ENCODE measurements at regions not wholly inside any gene's neighbourhood (a gene's known extent, or its start where the extent isn't known, plus 50 kb on each side); places are given as distances from the start of the nearest gene placed in this dataset.

DNA sequence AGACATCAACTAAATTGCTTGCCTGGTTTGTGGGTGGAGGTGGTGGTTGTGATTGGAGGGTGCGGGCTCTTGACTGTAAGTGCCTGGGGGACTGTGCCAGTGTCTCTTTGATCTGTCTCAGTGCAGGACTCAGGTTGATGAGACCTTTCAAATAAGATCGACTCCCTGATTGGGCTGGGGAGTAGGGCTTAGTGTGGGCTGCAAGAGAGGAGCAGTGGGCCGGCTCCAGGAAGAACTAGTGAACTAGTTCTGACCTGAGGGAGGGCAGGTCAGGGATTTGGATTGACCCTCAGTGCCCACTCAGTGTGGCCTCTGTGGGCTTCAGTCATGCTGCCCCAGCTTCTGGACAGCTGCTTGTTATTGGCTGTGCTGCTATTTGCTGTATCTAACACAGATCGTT is 130.6 kb upstream of the CACNA1E start:
- TF ChIP-seq POLR2A (IDR thresholded peaks at IDR 0.05), result no peak
- no peak for TF ChIP-seq CTCF (IDR thresholded peaks at IDR 0.05)

Measured in thyroid gland (tissue), 4 donors.